ENCODE measurements at regions not wholly inside any gene's neighbourhood (a gene's known extent, or its start where the extent isn't known, plus 50 kb on each side); places are given as distances from the start of the nearest gene placed in this dataset.
A peak's percentile ranks its signal among the peaks of the same experiment; 100 is the strongest.

DNA sequence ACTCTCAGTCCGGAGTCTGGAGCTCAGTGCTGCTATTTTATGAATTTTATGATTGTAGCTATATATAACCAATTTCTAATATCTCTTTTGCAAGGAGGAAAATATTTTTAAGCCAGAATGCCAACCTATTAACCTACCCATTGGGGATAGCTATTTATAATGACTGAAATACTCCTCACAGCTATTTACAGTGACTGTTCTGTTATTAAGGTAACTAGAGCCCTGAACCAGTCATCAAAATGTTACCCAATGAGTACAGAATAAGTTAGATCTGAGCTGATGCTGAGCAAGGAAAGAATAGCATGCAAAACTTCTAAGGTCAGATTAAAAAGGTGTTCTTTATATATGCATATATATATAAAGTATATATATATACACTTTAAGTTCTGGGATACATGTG lies 79.6 kb upstream of the PPP2R3A start:
- Histone ChIP-seq H3K9me3 (no peaks in the 10 kb centered on the region), H3K4me3 (no peak overlapping the region), H3K4me1 (no peaks in the 10 kb centered on the region), H3K36me3 (no peaks in the 10 kb centered on the region), H3K27ac (no peak overlapping the region), H3K27me3 (no peaks in the 10 kb centered on the region)
- intact Hi-C loops (cut with DNase I): no loop called here
- WGBS, 2 donors: 89% methylated on average over 1 of the region's 1 CpG
- TF ChIP-seq, protein P1, sequence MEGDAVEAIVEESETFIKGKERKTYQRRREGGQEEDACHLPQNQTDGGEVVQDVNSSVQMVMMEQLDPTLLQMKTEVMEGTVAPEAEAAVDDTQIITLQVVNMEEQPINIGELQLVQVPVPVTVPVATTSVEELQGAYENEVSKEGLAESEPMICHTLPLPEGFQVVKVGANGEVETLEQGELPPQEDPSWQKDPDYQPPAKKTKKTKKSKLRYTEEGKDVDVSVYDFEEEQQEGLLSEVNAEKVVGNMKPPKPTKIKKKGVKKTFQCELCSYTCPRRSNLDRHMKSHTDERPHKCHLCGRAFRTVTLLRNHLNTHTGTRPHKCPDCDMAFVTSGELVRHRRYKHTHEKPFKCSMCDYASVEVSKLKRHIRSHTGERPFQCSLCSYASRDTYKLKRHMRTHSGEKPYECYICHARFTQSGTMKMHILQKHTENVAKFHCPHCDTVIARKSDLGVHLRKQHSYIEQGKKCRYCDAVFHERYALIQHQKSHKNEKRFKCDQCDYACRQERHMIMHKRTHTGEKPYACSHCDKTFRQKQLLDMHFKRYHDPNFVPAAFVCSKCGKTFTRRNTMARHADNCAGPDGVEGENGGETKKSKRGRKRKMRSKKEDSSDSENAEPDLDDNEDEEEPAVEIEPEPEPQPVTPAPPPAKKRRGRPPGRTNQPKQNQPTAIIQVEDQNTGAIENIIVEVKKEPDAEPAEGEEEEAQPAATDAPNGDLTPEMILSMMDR (IDR thresholded peaks at IDR 0.05): no peak
- no peak for TF ChIP-seq POLR2A (IDR thresholded peaks at IDR 0.05)
- DNase-seq: no peak

DNA sequence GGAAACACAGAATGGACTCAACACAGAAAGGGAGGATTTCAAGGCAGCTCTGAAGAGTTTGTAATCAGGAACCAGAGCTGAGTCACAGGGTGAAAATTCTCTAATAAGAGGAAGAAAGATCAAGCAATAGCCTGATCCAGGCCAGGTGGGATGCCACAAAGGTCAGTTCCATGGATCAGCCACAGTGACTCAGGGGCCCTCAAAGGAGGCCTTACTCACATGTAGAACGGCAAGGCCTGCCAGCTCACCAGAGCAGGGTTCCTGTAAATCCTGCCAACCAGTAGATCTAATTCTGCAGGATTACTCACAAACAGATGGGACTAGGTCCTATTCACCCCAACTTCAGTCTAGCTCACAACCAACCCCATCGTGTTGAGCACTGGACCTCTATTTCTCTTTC lies 78.3 kb upstream of the PPP2R3A start:
- no peak for DNase-seq
- Histone ChIP-seq H3K27ac (no peak overlapping the region), H3K36me3 (no peaks in the 10 kb centered on the region), H3K27me3 (no peaks in the 10 kb centered on the region), H3K4me1 (no peaks in the 10 kb centered on the region), H3K4me3 (no peak overlapping the region), H3K9me3 (no peaks in the 10 kb centered on the region)
- WGBS, 2 donors: 48 to 56% methylated on average over 2 of the region's 2 CpGs
- no peak for TF ChIP-seq POLR2A (IDR thresholded peaks at IDR 0.05)
- TF ChIP-seq, protein P1 (IDR thresholded peaks at IDR 0.05): no peak
- intact Hi-C loops (cut with DNase I): no loop called here

DNA sequence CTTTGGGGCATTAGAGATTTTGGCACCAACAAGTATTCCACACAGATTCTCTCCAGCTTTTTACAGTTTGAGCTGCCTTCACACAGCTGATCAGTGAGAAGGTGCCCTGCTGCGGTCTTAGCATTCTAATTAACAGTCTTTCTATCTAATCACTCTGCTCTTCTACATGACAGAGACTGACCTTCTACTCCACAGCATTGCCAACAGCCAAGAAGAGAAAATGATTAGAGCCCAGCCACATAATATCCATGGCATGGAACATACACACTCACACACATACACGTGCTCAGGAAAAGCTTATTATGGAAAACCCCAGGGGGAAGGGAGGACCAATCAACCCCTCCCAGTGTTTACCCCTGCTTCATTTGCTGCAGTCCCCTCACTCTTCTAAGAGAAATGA lies 76.1 kb upstream of the PPP2R3A start:
- no peaks in the 10 kb centered on the region for H3K27me3 ChIP-seq
- H3K36me3 ChIP-seq: no peaks in the 10 kb centered on the region
- WGBS, 2 donors: 12 to 29% methylated on average over 2 of the region's 2 CpGs
- no peak overlapping the region for H3K27ac ChIP-seq
- no peaks in the 10 kb centered on the region for H3K9me3 ChIP-seq
- DNase-seq: no peak
- intact Hi-C loops (cut with DNase I): no loop called here
- TF ChIP-seq, protein P1 (IDR thresholded peaks at IDR 0.05): no peak
- no peak for TF ChIP-seq POLR2A (IDR thresholded peaks at IDR 0.05)
- no peak overlapping the region for H3K4me3 ChIP-seq
- peaks cover 0 to under 1% (median 0%) of the 10 kb centered on the region in 3 donors for H3K4me1 ChIP-seq

DNA sequence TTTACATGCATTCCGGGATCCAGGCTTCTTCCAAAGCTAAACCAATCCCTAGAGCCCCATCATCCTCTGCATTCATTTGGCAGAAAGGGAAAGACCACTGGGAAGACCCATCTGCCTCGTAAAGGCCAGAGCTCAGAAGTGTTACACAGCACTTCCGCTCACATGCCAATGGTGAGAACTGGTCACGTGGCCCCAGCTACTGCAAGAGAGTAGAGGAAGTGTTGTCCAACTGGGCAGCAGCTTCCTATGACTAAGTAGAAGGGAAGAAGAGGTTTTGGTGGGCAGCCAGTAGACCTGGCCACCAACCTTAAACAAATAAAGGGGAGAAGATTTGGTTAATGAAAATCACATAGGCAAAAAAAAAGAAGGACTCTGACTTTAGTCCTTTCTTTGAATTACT lies 74.4 kb upstream of the PPP2R3A start:
- no peak overlapping the region for H3K4me3 ChIP-seq
- peaks cover 0 to 16% (median 3%) of the 10 kb centered on the region in 3 donors for H3K4me1 ChIP-seq
- no peak overlapping the region for H3K27ac ChIP-seq
- H3K27me3 ChIP-seq: no peaks in the 10 kb centered on the region
- no peaks in the 10 kb centered on the region for H3K36me3 ChIP-seq
- intact Hi-C loops (cut with DNase I): no loop called here
- TF ChIP-seq, protein P1 (IDR thresholded peaks at IDR 0.05): no peak
- TF ChIP-seq POLR2A (IDR thresholded peaks at IDR 0.05): no peak
- no peaks in the 10 kb centered on the region for H3K9me3 ChIP-seq
- 78 to 80% methylated on average over 4 of the region's 4 CpGs for WGBS, 2 donors
- DNase-seq: no peak

DNA sequence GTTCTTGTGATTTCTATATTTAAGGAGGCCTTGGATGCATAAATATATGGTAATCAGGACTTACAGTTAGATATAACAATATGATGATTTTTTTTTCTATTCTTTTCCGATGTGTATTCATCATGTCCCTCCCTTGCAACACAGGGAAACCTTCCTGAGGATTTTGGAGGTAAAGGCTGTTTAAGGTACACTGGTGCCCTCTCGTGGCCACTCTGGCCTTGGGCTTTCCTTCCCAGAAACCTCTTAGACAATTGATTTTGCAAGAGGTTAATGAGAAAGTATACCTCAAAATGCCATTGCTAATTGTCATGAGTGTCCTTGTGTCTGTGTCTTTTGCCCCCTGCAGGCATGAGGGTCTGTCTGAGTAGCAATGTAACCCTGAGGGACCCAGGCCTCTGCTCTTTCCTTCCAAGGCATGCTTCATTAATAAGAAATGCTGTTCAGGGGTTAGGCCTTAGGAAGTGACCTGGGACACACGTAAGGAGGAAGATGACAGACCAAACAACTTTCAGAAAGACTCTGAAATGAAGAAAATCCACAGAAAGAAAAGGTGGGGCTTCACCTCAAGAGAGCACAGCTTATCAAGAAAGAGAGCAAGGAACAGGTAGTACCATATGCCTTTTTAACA lies 70.3 kb upstream of the PPP2R3A start:
- intact Hi-C loops (cut with DNase I): no loop called here
- H3K4me3 ChIP-seq: no peak overlapping the region
- TF ChIP-seq POLR2A (IDR thresholded peaks at IDR 0.05): no peak
- TF ChIP-seq, protein P1 (IDR thresholded peaks at IDR 0.05): peak; percentile 40 to 90 (median 74)
- no peaks in the 10 kb centered on the region for H3K27me3 ChIP-seq
- no peaks in the 10 kb centered on the region for H3K9me3 ChIP-seq
- WGBS, 2 donors: 7 to 17% methylated on average over 3 of the region's 3 CpGs
- peak overlapping the region in 3 of 4 donors; percentile 20 to 58 (median 35) for H3K27ac ChIP-seq
- no peak for DNase-seq
- no peaks in the 10 kb centered on the region for H3K36me3 ChIP-seq
- peaks cover 0 to 18% (median 3%) of the 10 kb centered on the region in 3 donors for H3K4me1 ChIP-seq
